GM08714 (cell line): ENCODE measurements at regions not wholly inside any gene's neighbourhood (a gene's known extent, or its start where the extent isn't known, plus 50 kb on each side); places are given as distances from the start of the nearest gene placed in this dataset.
"Not testable (repeated sequence)": the region's sequence is repeated elsewhere in the genome, so short reads cannot be mapped to it uniquely, and the experiment has no call there.

Experiments used
- H3K4me3 ChIP-seq: fragments of 200-500 bp; sonication (Bioruptor generic); 2 replicates; pipeline ENCODE4 v1.5.1; 2014; ENCODE audit warnings: mild to moderate bottlenecking, low read length, inconsistent platforms
- ZNF274 ChIP-seq: IDR thresholded peaks from 2 replicates; pipeline ENCODE4 v1.6.1; 2012; ENCODE audit warnings: mild to moderate bottlenecking, low read depth, low read length

GRCh38 chr9:63728287-63728686 lies 1556.7 kb downstream of the FOXD4L5 start:
- no peak overlapping the region for H3K4me3 ChIP-seq
- no peak for TF ChIP-seq ZNF274

GRCh38 chr9:63708285-63708684 lies 1576.7 kb downstream of the FOXD4L5 start:
- H3K4me3 ChIP-seq = not testable (repeated sequence)

- not testable (repeated sequence) for H3K4me3 ChIP-seq
Observed at GRCh38 chr9:63704456-63704855, 1580.6 kb downstream of the FOXD4L5 start.

GRCh38 chr9:63703670-63704069 lies 1581.3 kb downstream of the FOXD4L5 start:
- H3K4me3 ChIP-seq = not testable (repeated sequence)

- not testable (repeated sequence) for H3K4me3 ChIP-seq
Observed at GRCh38 chr9:63703138-63703665, 1581.8 kb downstream of the FOXD4L5 start.
